CD1c-positive myeloid dendritic cell (primary cell): ENCODE measurements at regions not wholly inside any gene's neighbourhood (a gene's known extent, or its start where the extent isn't known, plus 50 kb on each side); places are given as distances from the start of the nearest gene placed in this dataset.
"Not testable (repeated sequence)": the region's sequence is repeated elsewhere in the genome, so short reads cannot be mapped to it uniquely, and the experiment has no call there.

ENCODE experiments used
- DNase-seq: peaks from one replicate; pipeline ENCODE4 v3.0.0-alpha.2; 2016; ENCODE audit errors: extremely low spot score

- DNase-seq, result not testable (repeated sequence)
These were observed 150.2 kb downstream of the SEC14L1 start for GRCh38 chr17:77290759-77291558.

- no peak for DNase-seq
These were observed 151.0 kb downstream of the SEC14L1 start for GRCh38 chr17:77291591-77292386.

GRCh38 chr17:77294761-77295160, 154.0 kb downstream of the SEC14L1 start:
- no peak for DNase-seq

GRCh38 chr17:77295241-77295853, 154.6 kb downstream of the SEC14L1 start:
- DNase-seq, result peak; percentile 36

GRCh38 chr17:77296769-77297409, 156.1 kb downstream of the SEC14L1 start:
- no peak for DNase-seq

- peak; percentile 73 for DNase-seq
These were observed 157.2 kb downstream of the SEC14L1 start for GRCh38 chr17:77297693-77298666.

- DNase-seq, result no peak
These were observed 158.0 kb downstream of the SEC14L1 start for GRCh38 chr17:77298811-77299210.

- DNase-seq, result no peak
These were observed 158.7 kb downstream of the SEC14L1 start for GRCh38 chr17:77299256-77300015.

GRCh38 chr17:77300016-77300686, 159.4 kb downstream of the SEC14L1 start:
- no peak for DNase-seq

GRCh38 chr17:77301694-77302266, 161.0 kb downstream of the SEC14L1 start:
- no peak for DNase-seq

- no peak for DNase-seq
These were observed 161.9 kb downstream of the SEC14L1 start for GRCh38 chr17:77302682-77303081.

- DNase-seq, result no peak
These were observed 162.9 kb downstream of the SEC14L1 start for GRCh38 chr17:77303620-77304019.

GRCh38 chr17:77304051-77304745, 163.4 kb downstream of the SEC14L1 start:
- DNase-seq, result no peak

- peak; percentile 47 for DNase-seq
These were observed 164.1 kb downstream of the SEC14L1 start for GRCh38 chr17:77304746-77305473.

- DNase-seq, result no peak
These were observed 165.4 kb downstream of the SEC14L1 start for GRCh38 chr17:77306048-77306789.

- no peak for DNase-seq
These were observed 166.2 kb downstream of the SEC14L1 start for GRCh38 chr17:77306790-77307478.
